ENCODE measurements at regions not wholly inside any gene's neighbourhood (a gene's known extent, or its start where the extent isn't known, plus 50 kb on each side); places are given as distances from the start of the nearest gene placed in this dataset.

GRCh38 chr5:73390972-73391371 lies 57.6 kb downstream of the FOXD1 start:
- no peak for TF ChIP-seq CTCF (IDR thresholded peaks at IDR 0.05; ENCODE audit: unreplicated experiment in 3 of 3)
- H3K36me3 Mint-ChIP-seq (ENCODE audit: low read depth): no peaks in the 10 kb centered on the region
- no peak overlapping the region for H3K4me3 Mint-ChIP-seq
- peaks cover 40% of the 10 kb centered on the region for H3K4me1 Mint-ChIP-seq
- H3K9me3 Mint-ChIP-seq: peaks cover 3% of the 10 kb centered on the region
- H3K27me3 Mint-ChIP-seq (ENCODE audit: low read depth): no peaks in the 10 kb centered on the region
- no peak overlapping the region for H3K27ac Mint-ChIP-seq

GRCh38 chr5:73388740-73389139 lies 59.8 kb downstream of the FOXD1 start:
- TF ChIP-seq CTCF (IDR thresholded peaks at IDR 0.05; ENCODE audit: unreplicated experiment in 3 of 3): no peak
- Mint-ChIP-seq H3K36me3 (ENCODE audit: low read depth) (peaks cover 12% of the 10 kb centered on the region), H3K4me1 (peaks cover 28% of the 10 kb centered on the region), H3K9me3 (peaks cover 23% of the 10 kb centered on the region), H3K4me3 (no peak overlapping the region), H3K27ac (no peak overlapping the region), H3K27me3 (ENCODE audit: low read depth) (no peaks in the 10 kb centered on the region)

- peak overlapping the region; percentile 61 to 85 (median 69) for H3K27ac Mint-ChIP-seq
- TF ChIP-seq CTCF (IDR thresholded peaks at IDR 0.05; ENCODE audit: unreplicated experiment in 3 of 3): no peak
- H3K27me3 Mint-ChIP-seq (ENCODE audit: low read depth): no peaks in the 10 kb centered on the region
- H3K9me3 Mint-ChIP-seq: peaks cover 26% of the 10 kb centered on the region
- H3K4me3 Mint-ChIP-seq: no peak overlapping the region
- H3K4me1 Mint-ChIP-seq: peaks cover 24% of the 10 kb centered on the region
- H3K36me3 Mint-ChIP-seq (ENCODE audit: low read depth): peaks cover 16% of the 10 kb centered on the region
Observed at GRCh38 chr5:73388306-73388684, 60.3 kb downstream of the FOXD1 start.

- Mint-ChIP-seq H3K4me3 (no peak overlapping the region), H3K36me3 (ENCODE audit: low read depth) (peaks cover 20% of the 10 kb centered on the region), H3K4me1 (peaks cover 18% of the 10 kb centered on the region), H3K9me3 (peaks cover 31% of the 10 kb centered on the region), H3K27ac (peak overlapping the region; percentile 61 to 85 (median 69)), H3K27me3 (ENCODE audit: low read depth) (no peaks in the 10 kb centered on the region)
- no peak for TF ChIP-seq CTCF (IDR thresholded peaks at IDR 0.05; ENCODE audit: unreplicated experiment in 3 of 3)
Observed at GRCh38 chr5:73387601-73388305, 60.8 kb downstream of the FOXD1 start.

- Mint-ChIP-seq H3K4me3 (no peak overlapping the region), H3K27ac (peak overlapping the region in 2 of 3 experiments; percentile 61 to 69), H3K4me1 (peaks cover 15% of the 10 kb centered on the region), H3K36me3 (ENCODE audit: low read depth) (peaks cover 20% of the 10 kb centered on the region), H3K9me3 (peaks cover 31% of the 10 kb centered on the region), H3K27me3 (ENCODE audit: low read depth) (no peaks in the 10 kb centered on the region)
- TF ChIP-seq CTCF (IDR thresholded peaks at IDR 0.05; ENCODE audit: unreplicated experiment in 3 of 3): no peak
Observed at GRCh38 chr5:73387149-73387591, 61.4 kb downstream of the FOXD1 start.

GRCh38 chr5:73384861-73385260 lies 63.7 kb downstream of the FOXD1 start:
- Mint-ChIP-seq H3K4me3 (no peak overlapping the region), H3K27ac (no peak overlapping the region), H3K4me1 (peaks cover 15% of the 10 kb centered on the region), H3K9me3 (peaks cover 34% of the 10 kb centered on the region), H3K36me3 (ENCODE audit: low read depth) (peaks cover 20% of the 10 kb centered on the region), H3K27me3 (ENCODE audit: low read depth) (peaks cover 3% of the 10 kb centered on the region)
- no peak for TF ChIP-seq CTCF (IDR thresholded peaks at IDR 0.05; ENCODE audit: unreplicated experiment in 3 of 3)

Data from nephron (organoid).